Small intestine (tissue), 7 donors: ENCODE measurements at regions not wholly inside any gene's neighbourhood (a gene's known extent, or its start where the extent isn't known, plus 50 kb on each side); places are given as distances from the start of the nearest gene placed in this dataset.

Experiments
- DNase-seq, 2 donors: peaks; one replicate each; pipeline versions ENCODE4 v3.0.0 to v3.0.0-alpha.2; 2013
- FAIRE-seq: peaks from 2 replicates; lab custom pipeline; 2012; peaks lifted over from hg19 to GRCh38; lab: Jason Lieb, UNC
- H3K27ac ChIP-seq, 3 donors: one replicate each; pipeline ENCODE4 v1.5.1; 2013; ENCODE audit warnings: low read length in 2 of 3, mild to moderate bottlenecking in 2 of 3, control low read depth in 1 of 3, inconsistent platforms in 1 of 3, low read depth in 1 of 3, moderate library complexity in 1 of 3
- H3K27me3 ChIP-seq, 3 donors: one replicate each; pipeline ENCODE4 v1.6.1; 2013; ENCODE audit warnings: low read length in 3 of 3, inconsistent platforms in 1 of 3; ENCODE audit not compliant: control insufficient read depth in 3 of 3, insufficient read depth in 3 of 3
- H3K36me3 ChIP-seq, 3 donors: one replicate each; pipeline ENCODE4 v1.6.1; 2013; ENCODE audit warnings: low read length in 3 of 3, inconsistent platforms in 1 of 3, low read depth in 1 of 3, mild to moderate bottlenecking in 1 of 3, moderate library complexity in 1 of 3; ENCODE audit not compliant: control insufficient read depth in 3 of 3, insufficient read depth in 2 of 3
- H3K4me1 ChIP-seq, 3 donors: one replicate each; pipeline ENCODE4 v1.6.1; 2013; ENCODE audit warnings: low read length in 2 of 3, inconsistent platforms in 1 of 3, low read depth in 1 of 3, mild to moderate bottlenecking in 1 of 3, moderate library complexity in 1 of 3; ENCODE audit not compliant: control insufficient read depth in 3 of 3, insufficient read depth in 2 of 3
- H3K4me3 ChIP-seq, 3 donors: one replicate each; pipeline ENCODE4 v1.5.1; 2013; ENCODE audit warnings: low read length in 3 of 3, control low read depth in 1 of 3, inconsistent platforms in 1 of 3, low read depth in 1 of 3, mild to moderate bottlenecking in 1 of 3, moderate library complexity in 1 of 3
- H3K9me3 ChIP-seq, 2 donors: one replicate each; pipeline ENCODE4 v1.6.1; 2013; ENCODE audit warnings: low read depth in 1 of 2, low read length in 1 of 2; ENCODE audit not compliant: control insufficient read depth in 2 of 2, insufficient read depth in 1 of 2
- WGBS, 3 donors: extraction: QIAGEN DNeasy Blood & Tissue Kit; methylation state at CpG; one replicate each; pipeline ENCODE4 v1.1.7; 2013; 5-methylcytosine and 5-hydroxymethylcytosine counted together
- donor health status: healthy with polysubstance abuse.
- donor health status: control.
- donor health status: control.
- donor health status: Bipolar disorder and iron deficiency.
- donor health status: healthy.

- no peaks in the 10 kb centered on the region for H3K36me3 ChIP-seq
- H3K9me3 ChIP-seq, result peaks cover 0 to 14% of the 10 kb centered on the region in 2 donors
- DNase-seq, result no peak
- peaks cover 5 to 76% (median 22%) of the 10 kb centered on the region in 3 donors for H3K4me1 ChIP-seq
- FAIRE-seq, result no peak
- H3K27ac ChIP-seq, result peak overlapping the region in 2 of 3 donors; percentile 72 to 91
- no peaks in the 10 kb centered on the region for H3K27me3 ChIP-seq
- no peak overlapping the region for H3K4me3 ChIP-seq
- WGBS, 3 donors, result 88 to 95% (median 92%) methylated on average over 8 of the region's 8 CpGs
These were observed 68.1 kb upstream of the F3 start for GRCh38 chr1:94609619-94610018.

GRCh38 chr1:94608852-94609530, 67.4 kb upstream of the F3 start:
- whole genome bisulfite sequencing, 3 donors, result 70 to 80% (median 74%) methylated on average over 9 of the region's 9 CpGs
- FAIRE-seq (no peak), DNase-seq (no peak)
- peaks cover 0 to 14% of the 10 kb centered on the region in 2 donors for H3K9me3 ChIP-seq
- H3K4me3 ChIP-seq, result no peak overlapping the region
- H3K27me3 ChIP-seq, result no peaks in the 10 kb centered on the region
- peak overlapping the region; percentile 72 to 91 (median 75) for H3K27ac ChIP-seq
- peaks cover 5 to 75% (median 23%) of the 10 kb centered on the region in 3 donors for H3K4me1 ChIP-seq
- H3K36me3 ChIP-seq, result no peaks in the 10 kb centered on the region

GRCh38 chr1:94608142-94608851, 66.7 kb upstream of the F3 start:
- Histone ChIP-seq H3K27ac (peak overlapping the region; percentile 75 to 95 (median 91)), H3K4me1 (peaks cover 5 to 82% (median 28%) of the 10 kb centered on the region in 3 donors), H3K36me3 (no peaks in the 10 kb centered on the region), H3K4me3 (no peak overlapping the region), H3K27me3 (no peaks in the 10 kb centered on the region), H3K9me3 (peaks cover 0 to 17% of the 10 kb centered on the region in 2 donors)
- FAIRE-seq (no peak), DNase-seq (peak; percentile 87 to 97)
- 42 to 71% (median 53%) methylated on average over 10 of the region's 10 CpGs for WGBS, 3 donors

GRCh38 chr1:94607398-94607797, 65.8 kb upstream of the F3 start:
- peak overlapping the region; percentile 75 to 91 (median 85) for H3K27ac ChIP-seq

GRCh38 chr1:94606471-94606870, 64.9 kb upstream of the F3 start:
- no peaks in the 10 kb centered on the region for H3K36me3 ChIP-seq
- DNase-seq (peak in 1 of 2 donors; percentile 39), FAIRE-seq (no peak)
- H3K9me3 ChIP-seq, result peaks cover 0 to 17% of the 10 kb centered on the region in 2 donors
- H3K27ac ChIP-seq, result peak overlapping the region; percentile 82 to 91 (median 85)
- 66 to 76% (median 76%) methylated on average over 4 of the region's 4 CpGs for WGBS, 3 donors
- H3K27me3 ChIP-seq, result no peaks in the 10 kb centered on the region
- no peak overlapping the region for H3K4me3 ChIP-seq
- H3K4me1 ChIP-seq, result peaks cover 4 to 87% (median 33%) of the 10 kb centered on the region in 3 donors

More at GRCh38 chr1:94607398-94607797, 65.8 kb upstream of the F3 start:
- H3K27me3 ChIP-seq, result no peaks in the 10 kb centered on the region
- 83 to 87% (median 84%) methylated on average over 4 of the region's 4 CpGs for WGBS, 3 donors
- DNase-seq, result no peak
- peaks cover 0 to 17% of the 10 kb centered on the region in 2 donors for H3K9me3 ChIP-seq
- H3K4me3 ChIP-seq, result no peak overlapping the region
- no peaks in the 10 kb centered on the region for H3K36me3 ChIP-seq
- peaks cover 2 to 84% (median 28%) of the 10 kb centered on the region in 3 donors for H3K4me1 ChIP-seq
- no peak for FAIRE-seq

GRCh38 chr1:94603663-94604062, 62.1 kb upstream of the F3 start:
- peaks cover 0 to 8% of the 10 kb centered on the region in 2 donors for H3K9me3 ChIP-seq
- H3K36me3 ChIP-seq, result no peaks in the 10 kb centered on the region
- no peaks in the 10 kb centered on the region for H3K27me3 ChIP-seq
- no peak overlapping the region for H3K4me3 ChIP-seq
- peak overlapping the region in 2 of 3 donors; percentile 47 to 79 for H3K27ac ChIP-seq
- DNase-seq, result no peak
- peaks cover 4 to 80% (median 24%) of the 10 kb centered on the region in 3 donors for H3K4me1 ChIP-seq
- FAIRE-seq, result no peak

GRCh38 chr1:94602802-94603625, 61.5 kb upstream of the F3 start:
- Histone ChIP-seq H3K4me1 (peaks cover 4 to 74% (median 24%) of the 10 kb centered on the region in 3 donors), H3K9me3 (peaks cover 0 to 3% of the 10 kb centered on the region in 2 donors), H3K36me3 (no peaks in the 10 kb centered on the region), H3K4me3 (no peak overlapping the region), H3K27me3 (no peaks in the 10 kb centered on the region), H3K27ac (peak overlapping the region; percentile 47 to 79 (median 60))
- 10 to 36% (median 14%) methylated on average over 3 of the region's 3 CpGs for WGBS, 3 donors
- DNase-seq (peak; percentile 71 to 84), FAIRE-seq (peak; percentile 59)

- no peaks in the 10 kb centered on the region for H3K36me3 ChIP-seq
- H3K27me3 ChIP-seq, result no peaks in the 10 kb centered on the region
- peaks cover 4 to 67% (median 20%) of the 10 kb centered on the region in 3 donors for H3K4me1 ChIP-seq
- peaks cover 0 to 3% of the 10 kb centered on the region in 2 donors for H3K9me3 ChIP-seq
- DNase-seq (peak; percentile 43 to 46), FAIRE-seq (no peak)
- peak overlapping the region in 2 of 3 donors; percentile 63 to 79 for H3K27ac ChIP-seq
- 13 to 20% (median 15%) methylated on average over 9 of the region's 9 CpGs for WGBS, 3 donors
- no peak overlapping the region for H3K4me3 ChIP-seq
These were observed 60.8 kb upstream of the F3 start for GRCh38 chr1:94602316-94602715.
